Keratinocyte (primary cell): ENCODE measurements at regions not wholly inside any gene's neighbourhood (a gene's known extent, or its start where the extent isn't known, plus 50 kb on each side); places are given as distances from the start of the nearest gene placed in this dataset.

Source experiments
- DNase-seq: peaks from one replicate; pipeline ENCODE4 v3.0.0-alpha.2; 2011; ENCODE audit warnings: low read depth, missing footprints, low spot score
- FAIRE-seq: peaks from 2 replicates; lab custom pipeline; 2011; peaks lifted over from hg19 to GRCh38; lab: Jason Lieb, UNC
- H2AFZ ChIP-seq: 2 replicates; pipeline ENCODE4 v1.6.0; 2012; ENCODE audit warnings: low read length, control low read depth, inconsistent platforms; ENCODE audit not compliant: control insufficient read depth
- H3K27ac ChIP-seq: 2 replicates; pipeline ENCODE4 v1.5.1; 2011; ENCODE audit warnings: low read length; ENCODE audit not compliant: control insufficient read depth, insufficient read depth
- H3K27me3 ChIP-seq: 3 replicates; pipeline ENCODE4 v1.6.0; 2011; ENCODE audit warnings: low read length; ENCODE audit not compliant: control insufficient read depth, insufficient read depth; ENCODE audit errors: extremely low read depth
- H3K36me3 ChIP-seq, 2 experiments: 2 replicates in 1 of 2; 3 replicates in 1 of 2; pipeline ENCODE4 v1.5.1; 2011; ENCODE audit warnings: low read length in 2 of 2, mild to moderate bottlenecking in 1 of 2; ENCODE audit not compliant: control insufficient read depth in 2 of 2, insufficient read depth in 2 of 2; ENCODE audit errors: extremely low read depth in 1 of 2
- H3K4me1 ChIP-seq: 3 replicates; pipeline ENCODE4 v1.5.1; 2011; ENCODE audit warnings: low read length; ENCODE audit not compliant: control insufficient read depth, insufficient read depth; ENCODE audit errors: extremely low read depth
- H3K4me2 ChIP-seq: 3 replicates; pipeline ENCODE4 v1.6.0; 2011; ENCODE audit warnings: low read depth, low read length; ENCODE audit not compliant: control insufficient read depth, insufficient read depth; ENCODE audit errors: extremely low read depth
- H3K4me3 ChIP-seq, 3 experiments: fragments of 200-600 bp in 1 of 3; sonication (generic) in 1 of 3; 2 replicates in 2 of 3; 3 replicates in 1 of 3; pipeline ENCODE4 v1.5.1; 2011 to 2016; ENCODE audit warnings: low read length in 3 of 3, mild to moderate bottlenecking in 3 of 3, control low read depth in 2 of 3, inconsistent platforms in 1 of 3, low read depth in 1 of 3, mixed read lengths in 1 of 3, mixed run types in 1 of 3, moderate library complexity in 1 of 3; ENCODE audit not compliant: control insufficient read depth in 2 of 3, insufficient read depth in 2 of 3; ENCODE audit errors: extremely low read depth in 1 of 3
- H3K79me2 ChIP-seq: 2 replicates; pipeline ENCODE4 v1.6.0; 2012; ENCODE audit warnings: low read length; ENCODE audit not compliant: control insufficient read depth, insufficient read depth
- H3K9ac ChIP-seq: 3 replicates; pipeline ENCODE4 v1.6.0; 2011; ENCODE audit warnings: low read length; ENCODE audit not compliant: control insufficient read depth, insufficient read depth; ENCODE audit errors: extremely low read depth
- H3K9me1 ChIP-seq: 3 replicates; pipeline ENCODE4 v1.6.0; 2011; ENCODE audit warnings: low read length; ENCODE audit not compliant: control insufficient read depth, insufficient read depth; ENCODE audit errors: extremely low read depth
- H3K9me3 ChIP-seq: 2 replicates; pipeline ENCODE4 v1.5.1; 2012; ENCODE audit warnings: low read depth, low read length; ENCODE audit not compliant: control insufficient read depth
- H4K20me1 ChIP-seq: 3 replicates; pipeline ENCODE4 v1.6.0; 2011; ENCODE audit warnings: low read length; ENCODE audit not compliant: control insufficient read depth, insufficient read depth; ENCODE audit errors: extremely low read depth
- EZH2 ChIP-seq: IDR thresholded peaks from one replicate; pipeline ENCODE4 v1.6.1; 2012; ENCODE audit warnings: inconsistent platforms, mild to moderate bottlenecking, low read length, moderate library complexity
- dilution Hi-C: fragments of 300-500 bp; cut with MboI; formaldehyde crosslinking; loops from one replicate; pipeline ENCODE4 v1.7.0; 2020; ENCODE audit warnings: low sequenced_read_pairs; ENCODE audit not compliant: extremely low pct_ligation_motif_present
- TF ChIP-seq, protein P1 (sequence below), 3 experiments: IDR thresholded peaks in 1 of 3; conservative IDR thresholded peaks in 1 of 3; optimal IDR thresholded peaks in 1 of 3; 2 replicates in 2 of 3; 3 replicates in 1 of 3; pipeline versions ENCODE3 to v1.5.1; 2011; ENCODE audit warnings: low read length in 3 of 3, mild to moderate bottlenecking in 3 of 3, moderate library complexity in 2 of 3, control low read depth in 1 of 3, inconsistent platforms in 1 of 3; ENCODE audit not compliant: insufficient read depth in 2 of 3; ENCODE audit errors: extremely low read depth in 1 of 3

GRCh38 chr10:3683560-3683959, 101.4 kb downstream of the KLF6 start:
- Histone ChIP-seq H3K36me3 (no peaks in the 10 kb centered on the region), H3K4me2 (no peak overlapping the region), H3K79me2 (no peaks in the 10 kb centered on the region), H3K9me3 (no peaks in the 10 kb centered on the region), H3K4me1 (no peaks in the 10 kb centered on the region), H4K20me1 (no peaks in the 10 kb centered on the region), H3K27ac (no peak overlapping the region), H3K27me3 (no peaks in the 10 kb centered on the region), H3K9me1 (no peaks in the 10 kb centered on the region), H3K9ac (no peak overlapping the region), H3K4me3 (no peak overlapping the region), H2AFZ (no peak overlapping the region)
- TF ChIP-seq, protein P1, sequence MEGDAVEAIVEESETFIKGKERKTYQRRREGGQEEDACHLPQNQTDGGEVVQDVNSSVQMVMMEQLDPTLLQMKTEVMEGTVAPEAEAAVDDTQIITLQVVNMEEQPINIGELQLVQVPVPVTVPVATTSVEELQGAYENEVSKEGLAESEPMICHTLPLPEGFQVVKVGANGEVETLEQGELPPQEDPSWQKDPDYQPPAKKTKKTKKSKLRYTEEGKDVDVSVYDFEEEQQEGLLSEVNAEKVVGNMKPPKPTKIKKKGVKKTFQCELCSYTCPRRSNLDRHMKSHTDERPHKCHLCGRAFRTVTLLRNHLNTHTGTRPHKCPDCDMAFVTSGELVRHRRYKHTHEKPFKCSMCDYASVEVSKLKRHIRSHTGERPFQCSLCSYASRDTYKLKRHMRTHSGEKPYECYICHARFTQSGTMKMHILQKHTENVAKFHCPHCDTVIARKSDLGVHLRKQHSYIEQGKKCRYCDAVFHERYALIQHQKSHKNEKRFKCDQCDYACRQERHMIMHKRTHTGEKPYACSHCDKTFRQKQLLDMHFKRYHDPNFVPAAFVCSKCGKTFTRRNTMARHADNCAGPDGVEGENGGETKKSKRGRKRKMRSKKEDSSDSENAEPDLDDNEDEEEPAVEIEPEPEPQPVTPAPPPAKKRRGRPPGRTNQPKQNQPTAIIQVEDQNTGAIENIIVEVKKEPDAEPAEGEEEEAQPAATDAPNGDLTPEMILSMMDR (optimal IDR thresholded peaks at IDR 0.05 in 1 of 3, IDR thresholded peaks at IDR 0.05 in 1 of 3, conservative IDR thresholded peaks at IDR 0.05 in 1 of 3; ENCODE audit: extremely low read depth in 1 of 3, insufficient read depth in 2 of 3, low read length in 3 of 3) = no peak
- no peak for TF ChIP-seq EZH2
- dilution Hi-C loops = no loop called here
- DNase-seq (no peak), FAIRE-seq (no peak)

DNA sequence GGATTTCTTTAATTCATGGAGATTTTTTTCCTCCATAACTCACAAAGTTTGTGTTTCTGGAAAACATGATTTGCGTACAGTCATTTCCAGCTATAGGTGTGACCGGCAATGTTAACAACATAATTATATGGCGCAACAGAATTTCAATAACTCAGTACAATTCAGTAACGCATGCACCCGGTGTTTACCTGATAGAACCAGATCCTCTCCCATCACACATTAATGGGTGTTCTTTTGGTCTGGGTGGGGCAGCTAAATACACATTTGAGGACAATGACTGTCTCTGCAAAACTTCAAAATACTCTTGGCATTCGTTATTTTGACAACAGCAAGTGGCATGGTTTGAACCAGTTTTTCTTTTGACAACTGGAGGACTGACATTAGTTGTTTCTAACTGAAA, 102.3 kb downstream of the KLF6 start:
- H3K4me2 ChIP-seq = no peak overlapping the region
- H2AFZ ChIP-seq = no peak overlapping the region
- no peaks in the 10 kb centered on the region for H3K9me1 ChIP-seq
- H3K79me2 ChIP-seq = no peaks in the 10 kb centered on the region
- H3K4me1 ChIP-seq = no peaks in the 10 kb centered on the region
- no peak for DNase-seq
- dilution Hi-C loops = no loop called here
- no peak overlapping the region for H3K4me3 ChIP-seq
- no peak for FAIRE-seq
- H3K9ac ChIP-seq = no peak overlapping the region
- H4K20me1 ChIP-seq = no peaks in the 10 kb centered on the region
- no peaks in the 10 kb centered on the region for H3K9me3 ChIP-seq
- no peaks in the 10 kb centered on the region for H3K36me3 ChIP-seq
- H3K27ac ChIP-seq = no peak overlapping the region
- TF ChIP-seq, protein P1 (optimal IDR thresholded peaks at IDR 0.05 in 1 of 3, IDR thresholded peaks at IDR 0.05 in 1 of 3, conservative IDR thresholded peaks at IDR 0.05 in 1 of 3; ENCODE audit: extremely low read depth in 1 of 3, insufficient read depth in 2 of 3, low read length in 3 of 3) = no peak
- no peak for TF ChIP-seq EZH2
- H3K27me3 ChIP-seq = no peaks in the 10 kb centered on the region
